B cell (primary cell): ENCODE measurements at regions not wholly inside any gene's neighbourhood (a gene's known extent, or its start where the extent isn't known, plus 50 kb on each side); places are given as distances from the start of the nearest gene placed in this dataset.

Experiments used
- ATAC-seq: fragments of 200-7000 bp; cut with Tn5 transposase; one replicate; pipeline ENCODE4 v1.10.0; 2021; ENCODE audit warnings: low read depth, mild to moderate bottlenecking, moderate number of reproducible peaks, moderate library complexity
- CTCF ChIA-PET: fragments of 350-600 bp; sonication (Branson Sonifier 250); formaldehyde crosslinking; loops from one replicate; lab custom pipeline; 2021; ENCODE audit warnings: antibody characterized with exemption, inconsistent platforms; lab: Charles Lee
- POLR2A ChIA-PET: fragments of 350-600 bp; sonication (Branson Sonifier 250); formaldehyde crosslinking; loops from one replicate; lab custom pipeline; 2021; ENCODE audit warnings: antibody characterized with exemption; lab: Charles Lee
- DNase-seq: peaks from one replicate; pipeline ENCODE4 v3.0.0; 2013
- H2AFZ ChIP-seq: 2 replicates; pipeline ENCODE4 v1.6.1; 2012; ENCODE audit warnings: mild to moderate bottlenecking, low read depth, low read length; ENCODE audit not compliant: insufficient read depth, poor library complexity, severe bottlenecking
- H3K27ac ChIP-seq, 2 donors: 1 replicate in 1 of 2; 2 replicates in 1 of 2; pipeline ENCODE4 v1.5.1; 2012 to 2013; ENCODE audit warnings: low read length in 2 of 2, mild to moderate bottlenecking in 2 of 2, moderate library complexity in 1 of 2
- H3K27me3 ChIP-seq, 4 experiments: fragments of 200-600 bp in 1 of 4; sonication (generic) in 1 of 4; replicated peaks in 1 of 4; 1 replicate in 2 of 4; 2 replicates in 2 of 4; pipeline versions ENCODE4 v1.6.1 to v1.7.0; 2013 to 2016; ENCODE audit warnings: low read length in 3 of 4, mild to moderate bottlenecking in 2 of 4, mixed read lengths in 1 of 4, moderate library complexity in 1 of 4; ENCODE audit not compliant: insufficient read depth in 4 of 4, control insufficient read depth in 3 of 4; ENCODE audit errors: control extremely low read depth in 1 of 4
- H3K36me3 ChIP-seq, 2 experiments: replicated peaks in 1 of 2; 1 replicate in 1 of 2; 2 replicates in 1 of 2; pipeline versions ENCODE4 v1.6.1 to v1.7.1; 2013; ENCODE audit warnings: low read length in 1 of 2; ENCODE audit not compliant: insufficient read depth in 2 of 2, control insufficient read depth in 1 of 2; ENCODE audit errors: control extremely low read depth in 1 of 2, extremely low read depth in 1 of 2
- H3K4me1 ChIP-seq, 2 donors: fragments of 200-600 bp in 1 of 2; sonication (generic) in 1 of 2; 1 replicate in 1 of 2; 2 replicates in 1 of 2; pipeline versions ENCODE4 v1.5.1 to v1.6.1; 2013 to 2017; ENCODE audit warnings: low read length in 2 of 2; ENCODE audit not compliant: control insufficient read depth in 2 of 2, insufficient read depth in 2 of 2
- H3K4me2 ChIP-seq: replicated peaks from 2 replicates; pipeline ENCODE3; 2012; ENCODE audit warnings: mild to moderate bottlenecking, low read depth, low read length; ENCODE audit not compliant: poor library complexity, severe bottlenecking
- H3K4me3 ChIP-seq, 5 experiments: fragments of 200-600 bp in 1 of 5; sonication (generic) in 1 of 5; 1 replicate in 3 of 5; 2 replicates in 2 of 5; pipeline versions ENCODE4 v1.5.1 to v1.7.0; 2011 to 2016; ENCODE audit warnings: low read length in 4 of 5, mild to moderate bottlenecking in 4 of 5, low read depth in 2 of 5, control low read depth in 1 of 5, moderate library complexity in 1 of 5; ENCODE audit not compliant: insufficient read depth in 1 of 5; ENCODE audit errors: control extremely low read depth in 1 of 5, extremely low read depth in 1 of 5
- H3K79me2 ChIP-seq: fragments of 200-600 bp; sonication (generic); one replicate; pipeline ENCODE4 v1.6.0; 2016; ENCODE audit warnings: low read length; ENCODE audit not compliant: control insufficient read depth, insufficient read depth
- H3K9ac ChIP-seq: fragments of 200-600 bp; sonication (generic); 2 replicates; pipeline ENCODE4 v1.6.1; 2017; ENCODE audit warnings: mild to moderate bottlenecking, low read length, moderate library complexity
- H3K9me3 ChIP-seq, 3 donors: one replicate each; pipeline versions ENCODE4 v1.6.1 to v1.7.1; 2013; ENCODE audit warnings: low read length in 2 of 3; ENCODE audit not compliant: control insufficient read depth in 2 of 3, insufficient read depth in 1 of 3; ENCODE audit errors: control extremely low read depth in 1 of 3
- H4K20me1 ChIP-seq: 2 replicates; pipeline ENCODE4 v1.6.0; 2012; ENCODE audit warnings: mild to moderate bottlenecking, low read length; ENCODE audit not compliant: insufficient read depth, control insufficient read depth, poor library complexity, severe bottlenecking
- H3K27ac Mint-ChIP-seq: one replicate; pipeline ENCODE4 v1.8.0; 2021; ENCODE audit warnings: mixed read lengths
- H3K27me3 Mint-ChIP-seq: one replicate; pipeline ENCODE4 v1.8.0; 2021; ENCODE audit warnings: mixed read lengths
- H3K4me1 Mint-ChIP-seq: one replicate; pipeline ENCODE4 v1.8.0; 2021; ENCODE audit warnings: mixed read lengths
- H3K4me3 Mint-ChIP-seq: one replicate; pipeline ENCODE4 v1.8.0; 2021; ENCODE audit warnings: mixed read lengths
- H3K9me3 Mint-ChIP-seq: one replicate; pipeline ENCODE4 v1.8.0; 2022; ENCODE audit warnings: mixed read lengths; ENCODE audit not compliant: insufficient read depth
- CTCF ChIP-seq: fragments of 200-600 bp; IDR thresholded peaks from one replicate; pipeline ENCODE4 v1.8.0; 2022; ENCODE audit warnings: antibody characterized with exemption, mild to moderate bottlenecking
- EZH2 ChIP-seq: IDR thresholded peaks from 2 replicates; pipeline ENCODE4 v1.6.1; 2012; ENCODE audit warnings: borderline replicate concordance, low read depth, mild to moderate bottlenecking, moderate library complexity, low read length; ENCODE audit not compliant: insufficient read depth, poor library complexity, severe bottlenecking
- WGBS: methylation state at CpG from one replicate; pipeline ENCODE4 v1.1.5; 2013; ENCODE audit warnings: missing lambda C conversion rate; ENCODE audit not compliant: insufficient coverage; 5-methylcytosine and 5-hydroxymethylcytosine counted together
- intact Hi-C: fragments of 100-400 bp; cut with micrococcal nuclease; formaldehyde crosslinking; loops from one replicate; pipeline ENCODE4 v1.10.0; 2022

GRCh38 chr10:52533986-52534385, 219.9 kb downstream of the DKK1 start:
- Histone ChIP-seq H2AFZ (no peak overlapping the region), H3K4me1 (no peaks in the 10 kb centered on the region), H3K27ac (no peak overlapping the region), H4K20me1 (no peaks in the 10 kb centered on the region), H3K4me2 (no peak overlapping the region), H3K79me2 (no peaks in the 10 kb centered on the region), H3K27me3 (no peaks in the 10 kb centered on the region), H3K9me3 (peaks cover 0 to 2% (median 0%) of the 10 kb centered on the region in 3 donors), H3K36me3 (no peaks in the 10 kb centered on the region), H3K4me3 (no peak overlapping the region), H3K9ac (no peak overlapping the region)
- POLR2A ChIA-PET: no interaction called here
- Mint-ChIP-seq H3K4me1 (no peaks in the 10 kb centered on the region), H3K27ac (no peak overlapping the region), H3K27me3 (no peaks in the 10 kb centered on the region), H3K4me3 (no peak overlapping the region), H3K9me3 (peaks cover 3% of the 10 kb centered on the region)
- TF ChIP-seq CTCF (no peak), EZH2 (no peak)
- no peak for ATAC-seq
- intact Hi-C loops: no loop called here
- CTCF ChIA-PET: no interaction called here
- no peak for DNase-seq

GRCh38 chr10:52539463-52539862, 225.4 kb downstream of the DKK1 start:
- H3K27ac Mint-ChIP-seq: no peak overlapping the region
- no peaks in the 10 kb centered on the region for H3K27me3 ChIP-seq
- ATAC-seq: no peak
- H3K36me3 ChIP-seq: no peaks in the 10 kb centered on the region
- intact Hi-C loops: no loop called here
- no peak for DNase-seq
- no peak overlapping the region for H2AFZ ChIP-seq
- H4K20me1 ChIP-seq: no peaks in the 10 kb centered on the region
- H3K27ac ChIP-seq: no peak overlapping the region
- no peaks in the 10 kb centered on the region for H3K4me1 Mint-ChIP-seq
- H3K4me2 ChIP-seq: no peak overlapping the region
- TF ChIP-seq EZH2 (no peak), CTCF (no peak)
- H3K9me3 Mint-ChIP-seq: no peaks in the 10 kb centered on the region
- H3K4me3 ChIP-seq: no peak overlapping the region
- CTCF ChIA-PET: no interaction called here
- no peaks in the 10 kb centered on the region for H3K79me2 ChIP-seq
- POLR2A ChIA-PET: no interaction called here
- H3K9me3 ChIP-seq: no peaks in the 10 kb centered on the region
- no peak overlapping the region for H3K9ac ChIP-seq
- no peak overlapping the region for H3K4me3 Mint-ChIP-seq
- H3K27me3 Mint-ChIP-seq: no peaks in the 10 kb centered on the region
- WGBS: 100% methylated on average over 1 of the region's 2 CpGs
- H3K4me1 ChIP-seq: no peaks in the 10 kb centered on the region
